Lung (tissue), 11 donors: ENCODE measurements at regions not wholly inside any gene's neighbourhood (a gene's known extent, or its start where the extent isn't known, plus 50 kb on each side); places are given as distances from the start of the nearest gene placed in this dataset.

Source experiments
- ATAC-seq: fragments of 200-7000 bp; cut with Tn5 transposase; one replicate; pipeline ENCODE4 v1.9.1; 2020; ENCODE audit warnings: moderate number of reproducible peaks; ENCODE audit not compliant: insufficient read depth, low FRiP score
- DNase-seq, 3 donors: peaks; one replicate each; pipeline ENCODE4 v3.0.0-alpha.2; 2013 to 2017
- H3K27ac ChIP-seq, 2 donors: one replicate each; pipeline ENCODE4 v1.5.1; 2013; ENCODE audit warnings: mild to moderate bottlenecking in 2 of 2, moderate library complexity in 2 of 2, control low read depth in 1 of 2, inconsistent platforms in 1 of 2, low read depth in 1 of 2, low read length in 1 of 2
- H3K27me3 ChIP-seq, 3 donors: one replicate each; pipeline ENCODE4 v1.5.1; 2013; ENCODE audit warnings: low read length in 2 of 3; ENCODE audit not compliant: control insufficient read depth in 3 of 3, insufficient read depth in 3 of 3
- H3K36me3 ChIP-seq, 4 donors: one replicate each; pipeline ENCODE4 v1.5.1; 2013; ENCODE audit warnings: low read length in 4 of 4, mild to moderate bottlenecking in 1 of 4, moderate library complexity in 1 of 4; ENCODE audit not compliant: control insufficient read depth in 4 of 4, insufficient read depth in 4 of 4
- H3K4me1 ChIP-seq, 5 donors: one replicate each; pipeline ENCODE4 v1.5.1; 2013; ENCODE audit warnings: low read length in 5 of 5, mild to moderate bottlenecking in 2 of 5, moderate library complexity in 1 of 5; ENCODE audit not compliant: control insufficient read depth in 5 of 5, insufficient read depth in 5 of 5
- H3K4me3 ChIP-seq: one replicate; pipeline ENCODE4 v1.5.1; 2013; ENCODE audit warnings: mild to moderate bottlenecking, control low read depth, moderate library complexity
- H3K9ac ChIP-seq, 2 donors: one replicate each; pipeline ENCODE4 v1.5.1; 2013; ENCODE audit warnings: low read length in 2 of 2, control low read depth in 1 of 2; ENCODE audit not compliant: insufficient read depth in 1 of 2
- H3K9me3 ChIP-seq, 4 donors: one replicate each; pipeline ENCODE4 v1.5.1; 2013; ENCODE audit warnings: low read length in 3 of 4, mild to moderate bottlenecking in 1 of 4, moderate library complexity in 1 of 4; ENCODE audit not compliant: control insufficient read depth in 4 of 4, insufficient read depth in 3 of 4
- WGBS, 2 donors: extraction: QIAGEN DNeasy Blood & Tissue Kit; methylation state at CpG; one replicate each; pipeline ENCODE4 v1.1.7; 2013; 5-methylcytosine and 5-hydroxymethylcytosine counted together
- TF ChIP-seq, protein P1 (sequence below): IDR thresholded peaks from 2 replicates; pipeline ENCODE4 v1.5.1; 2012; ENCODE audit warnings: mild to moderate bottlenecking; ENCODE audit errors: control extremely low read depth, extremely low read depth
- donor health status: control.
- donor health status: control.
- donor health status: Bipolar disorder and iron deficiency.
- donor health status: healthy.
- donor health status: DM: yes; HTN: yes; CAD: no.

GRCh38 chr3:193974671-193975535, 161.0 kb upstream of the HES1 start:
- no peak for ATAC-seq
- Histone ChIP-seq H3K4me1 (peaks cover 0 to 52% (median 34%) of the 10 kb centered on the region in 5 donors), H3K36me3 (no peaks in the 10 kb centered on the region), H3K9ac (no peak overlapping the region), H3K27me3 (no peaks in the 10 kb centered on the region), H3K9me3 (no peaks in the 10 kb centered on the region), H3K4me3 (no peak overlapping the region), H3K27ac (peak overlapping the region in 1 of 2 donors; percentile 32)
- WGBS, 2 donors: 49 to 71% methylated on average over 22 of the region's 22 CpGs
- DNase-seq: peak; percentile 79 to 90 (median 85)
- TF ChIP-seq, protein P1, sequence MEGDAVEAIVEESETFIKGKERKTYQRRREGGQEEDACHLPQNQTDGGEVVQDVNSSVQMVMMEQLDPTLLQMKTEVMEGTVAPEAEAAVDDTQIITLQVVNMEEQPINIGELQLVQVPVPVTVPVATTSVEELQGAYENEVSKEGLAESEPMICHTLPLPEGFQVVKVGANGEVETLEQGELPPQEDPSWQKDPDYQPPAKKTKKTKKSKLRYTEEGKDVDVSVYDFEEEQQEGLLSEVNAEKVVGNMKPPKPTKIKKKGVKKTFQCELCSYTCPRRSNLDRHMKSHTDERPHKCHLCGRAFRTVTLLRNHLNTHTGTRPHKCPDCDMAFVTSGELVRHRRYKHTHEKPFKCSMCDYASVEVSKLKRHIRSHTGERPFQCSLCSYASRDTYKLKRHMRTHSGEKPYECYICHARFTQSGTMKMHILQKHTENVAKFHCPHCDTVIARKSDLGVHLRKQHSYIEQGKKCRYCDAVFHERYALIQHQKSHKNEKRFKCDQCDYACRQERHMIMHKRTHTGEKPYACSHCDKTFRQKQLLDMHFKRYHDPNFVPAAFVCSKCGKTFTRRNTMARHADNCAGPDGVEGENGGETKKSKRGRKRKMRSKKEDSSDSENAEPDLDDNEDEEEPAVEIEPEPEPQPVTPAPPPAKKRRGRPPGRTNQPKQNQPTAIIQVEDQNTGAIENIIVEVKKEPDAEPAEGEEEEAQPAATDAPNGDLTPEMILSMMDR: no peak

GRCh38 chr3:193977622-193978021, 158.3 kb upstream of the HES1 start:
- H3K4me1 ChIP-seq: peaks cover under 1 to 39% (median 21%) of the 10 kb centered on the region in 5 donors
- ATAC-seq: no peak
- no peak overlapping the region for H3K27ac ChIP-seq
- 74 to 79% methylated on average over 5 of the region's 5 CpGs for WGBS, 2 donors
- H3K9me3 ChIP-seq: no peaks in the 10 kb centered on the region
- TF ChIP-seq, protein P1: no peak
- no peak overlapping the region for H3K4me3 ChIP-seq
- no peak overlapping the region for H3K9ac ChIP-seq
- H3K27me3 ChIP-seq: no peaks in the 10 kb centered on the region
- H3K36me3 ChIP-seq: no peaks in the 10 kb centered on the region
- DNase-seq: no peak

DNA sequence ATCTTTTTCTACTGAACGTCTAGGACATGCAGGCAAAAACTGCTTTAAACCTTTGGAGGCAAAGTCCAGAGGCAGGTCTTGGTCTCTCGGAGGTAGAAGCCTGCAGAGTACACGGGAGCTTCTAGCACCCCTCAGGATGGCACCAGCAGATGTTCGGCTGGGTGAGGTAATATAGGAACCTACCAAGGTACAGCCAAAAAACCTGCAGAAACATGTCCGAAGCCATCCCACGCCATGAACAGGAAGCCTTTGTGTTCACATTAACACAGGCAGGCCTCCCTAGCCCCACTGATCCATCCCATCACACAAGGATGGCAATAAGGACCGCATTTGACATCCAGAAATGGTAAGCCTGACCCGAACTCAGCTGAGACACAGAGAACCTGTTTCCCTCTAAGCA, 157.9 kb upstream of the HES1 start:
- ATAC-seq (no peak), DNase-seq (no peak)
- no peak overlapping the region for H3K27ac ChIP-seq
- TF ChIP-seq, protein P1: no peak
- WGBS, 2 donors: 94 to 95% methylated on average over 8 of the region's 8 CpGs
- H3K4me3 ChIP-seq: no peak overlapping the region
- H3K9me3 ChIP-seq: no peaks in the 10 kb centered on the region
- peaks cover 4 to 35% (median 18%) of the 10 kb centered on the region in 5 donors for H3K4me1 ChIP-seq
- no peak overlapping the region for H3K9ac ChIP-seq
- H3K36me3 ChIP-seq: no peaks in the 10 kb centered on the region
- H3K27me3 ChIP-seq: no peaks in the 10 kb centered on the region
